AG10803 (cell line): ENCODE measurements at regions not wholly inside any gene's neighbourhood (a gene's known extent, or its start where the extent isn't known, plus 50 kb on each side); places are given as distances from the start of the nearest gene placed in this dataset.

Experiments
- DNase-seq: peaks from one replicate; pipeline ENCODE4 v3.0.0; 2010; ENCODE audit warnings: low read depth
- H3K4me3 ChIP-seq: 2 replicates; pipeline ENCODE4 v1.5.1; 2011; ENCODE audit warnings: mild to moderate bottlenecking, low read length, control low read depth
- TF ChIP-seq, protein P1 (sequence below): conservative IDR thresholded peaks from 2 replicates; pipeline ENCODE4 v1.5.1; 2011; ENCODE audit warnings: mild to moderate bottlenecking, low read length, control low read depth, inconsistent platforms

DNA sequence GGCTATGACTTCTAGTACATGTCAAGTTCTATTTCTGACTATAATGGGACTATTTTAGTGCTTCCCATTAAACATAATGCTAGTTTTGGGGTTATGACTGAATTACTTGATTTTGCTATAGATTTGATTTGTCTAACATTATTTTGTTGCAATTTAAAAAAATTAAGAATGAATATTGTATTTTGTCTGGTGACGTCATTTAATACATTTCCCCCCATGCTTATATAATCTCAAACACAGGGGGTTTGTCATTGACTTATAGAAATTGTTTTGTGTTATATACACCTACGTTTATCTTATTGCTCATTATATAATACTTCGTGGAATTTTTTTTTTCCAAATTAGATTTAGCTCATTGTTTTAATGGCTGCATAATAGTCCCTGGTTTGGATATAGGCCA lies 270.3 kb upstream of the VLDLR start:
- H3K4me3 ChIP-seq, result no peak overlapping the region
- TF ChIP-seq, protein P1, sequence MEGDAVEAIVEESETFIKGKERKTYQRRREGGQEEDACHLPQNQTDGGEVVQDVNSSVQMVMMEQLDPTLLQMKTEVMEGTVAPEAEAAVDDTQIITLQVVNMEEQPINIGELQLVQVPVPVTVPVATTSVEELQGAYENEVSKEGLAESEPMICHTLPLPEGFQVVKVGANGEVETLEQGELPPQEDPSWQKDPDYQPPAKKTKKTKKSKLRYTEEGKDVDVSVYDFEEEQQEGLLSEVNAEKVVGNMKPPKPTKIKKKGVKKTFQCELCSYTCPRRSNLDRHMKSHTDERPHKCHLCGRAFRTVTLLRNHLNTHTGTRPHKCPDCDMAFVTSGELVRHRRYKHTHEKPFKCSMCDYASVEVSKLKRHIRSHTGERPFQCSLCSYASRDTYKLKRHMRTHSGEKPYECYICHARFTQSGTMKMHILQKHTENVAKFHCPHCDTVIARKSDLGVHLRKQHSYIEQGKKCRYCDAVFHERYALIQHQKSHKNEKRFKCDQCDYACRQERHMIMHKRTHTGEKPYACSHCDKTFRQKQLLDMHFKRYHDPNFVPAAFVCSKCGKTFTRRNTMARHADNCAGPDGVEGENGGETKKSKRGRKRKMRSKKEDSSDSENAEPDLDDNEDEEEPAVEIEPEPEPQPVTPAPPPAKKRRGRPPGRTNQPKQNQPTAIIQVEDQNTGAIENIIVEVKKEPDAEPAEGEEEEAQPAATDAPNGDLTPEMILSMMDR, result no peak
- DNase-seq, result no peak

DNA sequence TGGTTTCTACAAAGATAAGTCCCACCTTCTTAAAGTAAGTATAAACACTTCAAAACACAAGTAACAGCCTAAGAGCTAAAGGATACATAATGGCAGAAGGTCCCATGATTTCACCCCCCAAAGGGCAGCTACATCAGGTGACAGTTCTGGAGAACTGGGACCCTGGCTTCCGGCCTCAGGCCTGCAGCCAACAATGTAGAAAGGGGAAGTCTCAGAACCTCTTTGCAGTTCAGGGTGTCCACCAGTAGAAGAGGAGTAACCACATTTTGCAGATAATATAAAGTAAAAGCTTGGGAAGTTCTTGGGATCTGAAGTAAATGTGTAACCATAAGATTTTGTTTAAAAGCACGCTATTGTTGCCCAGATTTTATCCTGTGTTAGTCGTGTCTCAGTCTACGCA lies 267.4 kb upstream of the VLDLR start:
- TF ChIP-seq, protein P1, result no peak
- no peak overlapping the region for H3K4me3 ChIP-seq
- DNase-seq, result no peak

DNA sequence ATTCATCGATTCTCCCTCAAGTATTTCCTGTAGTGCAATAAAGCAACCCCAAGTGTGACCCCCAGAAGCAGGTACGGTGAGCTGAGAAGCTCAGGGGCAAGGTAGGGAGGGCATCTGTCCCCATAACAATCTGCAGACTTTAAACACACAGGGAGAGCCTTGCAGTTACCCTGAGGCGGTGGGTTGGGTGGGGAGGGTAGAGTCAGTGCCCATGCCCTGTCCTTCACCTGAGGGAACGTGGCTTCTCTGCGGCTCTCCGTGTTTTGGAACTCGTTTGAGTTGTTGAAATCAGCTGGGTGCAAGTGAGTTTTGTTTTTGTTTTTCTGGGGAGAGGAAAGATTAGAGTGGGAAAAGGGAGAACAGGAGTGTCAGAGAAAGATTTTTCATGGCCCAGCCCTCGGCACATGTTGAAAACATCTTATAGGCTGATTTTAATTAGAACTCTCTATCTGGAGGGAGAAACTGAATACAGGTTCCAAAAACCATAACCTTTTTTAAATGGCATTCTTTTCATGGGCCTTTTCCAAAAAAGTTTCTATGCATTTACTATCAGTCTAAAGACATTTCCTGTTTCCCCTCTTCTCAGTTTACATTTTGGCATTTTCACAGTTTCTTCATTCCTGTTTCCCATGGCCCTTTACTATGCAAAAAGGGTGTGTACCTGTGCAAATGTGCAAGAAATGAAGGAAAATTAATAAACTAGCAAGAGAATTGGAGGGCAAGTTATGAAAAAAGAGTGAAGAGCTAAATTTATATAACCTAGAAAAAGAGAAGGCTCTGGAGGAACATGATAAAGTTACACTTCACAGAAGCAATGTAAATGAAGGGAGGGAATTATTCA lies 266.5 kb upstream of the VLDLR start:
- H3K4me3 ChIP-seq, result no peak overlapping the region
- no peak for DNase-seq
- TF ChIP-seq, protein P1, result no peak

DNA sequence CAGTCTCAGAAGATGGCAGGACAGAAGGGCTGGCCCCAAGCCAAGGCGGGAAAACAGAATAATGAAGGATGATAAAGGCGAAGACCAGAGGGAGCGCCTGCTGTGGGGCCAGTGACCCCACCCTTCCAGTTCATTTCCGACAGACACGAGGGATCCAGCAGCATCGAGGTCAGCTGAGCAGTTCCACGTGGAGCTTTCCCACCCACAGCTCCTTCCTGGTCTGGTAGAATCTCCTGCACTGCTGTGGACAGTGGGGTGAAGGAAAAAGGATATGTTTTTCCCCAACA lies 265.9 kb upstream of the VLDLR start:
- DNase-seq, result no peak
- TF ChIP-seq, protein P1, result no peak
- no peak overlapping the region for H3K4me3 ChIP-seq

DNA sequence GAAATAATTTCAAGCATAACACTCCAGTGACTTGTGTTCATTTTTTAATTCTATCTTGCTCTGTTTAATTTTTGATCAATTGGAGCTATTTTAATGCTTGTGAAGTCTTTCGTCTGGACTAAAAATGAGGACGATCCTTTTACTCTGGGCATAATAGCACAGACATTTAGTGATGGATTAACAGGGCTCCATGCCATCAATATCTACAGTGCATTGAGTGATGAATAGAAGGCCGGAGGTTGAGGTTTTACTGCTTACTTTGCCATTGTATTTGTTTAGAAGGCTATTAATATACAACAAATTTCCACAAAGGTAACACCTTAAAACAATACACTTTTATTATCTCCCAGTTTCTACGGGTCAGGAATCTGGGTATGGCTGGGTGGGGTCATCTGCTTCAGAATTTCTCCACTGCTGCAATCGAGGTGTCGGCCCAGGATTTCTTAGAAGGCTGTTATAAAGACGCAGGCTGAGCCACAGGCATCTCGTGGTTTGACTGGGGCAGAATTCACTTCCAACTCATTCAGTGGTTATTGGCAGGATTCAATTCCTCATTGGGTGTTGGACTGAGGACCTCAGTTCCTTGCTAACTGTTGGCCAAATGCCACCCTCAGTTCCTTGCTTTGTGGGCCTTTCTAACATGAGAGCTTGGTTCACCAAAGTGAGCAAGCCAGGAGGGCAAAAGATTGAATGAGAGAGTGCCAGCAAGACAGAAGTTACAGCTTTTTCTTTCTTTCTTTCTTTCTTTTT lies 265.4 kb upstream of the VLDLR start:
- DNase-seq, result peak; percentile 10
- H3K4me3 ChIP-seq, result no peak overlapping the region
- TF ChIP-seq, protein P1, result no peak

DNA sequence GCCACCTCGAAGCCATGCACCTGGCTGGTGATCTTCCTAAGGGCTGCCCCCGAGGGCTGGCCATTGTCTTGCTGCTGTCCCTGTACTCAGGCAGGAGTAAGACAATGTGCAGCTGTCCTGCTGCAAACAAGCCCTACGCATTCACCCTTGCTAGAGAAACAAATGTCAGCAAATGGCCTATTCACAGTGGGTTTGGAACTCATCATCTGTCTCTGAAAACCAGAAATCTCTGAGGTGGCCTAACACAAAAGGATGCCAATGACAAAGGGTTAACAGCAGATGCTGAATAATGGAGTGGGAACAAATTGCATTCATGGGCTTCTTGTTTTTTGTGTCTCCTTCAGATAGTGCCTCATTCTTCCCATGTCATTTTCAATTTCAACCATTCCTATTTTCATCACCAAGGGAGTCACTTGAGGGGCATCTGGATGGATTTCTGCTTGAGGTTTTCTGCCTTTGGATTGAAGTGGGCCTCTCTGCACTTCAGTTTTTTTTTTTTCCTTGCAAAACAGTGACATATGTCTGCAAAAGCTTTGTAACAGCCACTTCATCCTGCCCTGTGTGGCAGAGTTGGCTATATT lies 261.6 kb upstream of the VLDLR start:
- TF ChIP-seq, protein P1, result no peak
- H3K4me3 ChIP-seq, result no peak overlapping the region
- no peak for DNase-seq
